ENCODE measurements at regions not wholly inside any gene's neighbourhood (a gene's known extent, or its start where the extent isn't known, plus 50 kb on each side); places are given as distances from the start of the nearest gene placed in this dataset.

- Histone ChIP-seq H3K9me3 (ENCODE audit: control extremely low read depth in 1 of 3, control insufficient read depth in 2 of 3, insufficient read depth in 1 of 3, low read length in 2 of 3) (peaks cover 0 to 5% (median 0%) of the 10 kb centered on the region in 3 donors), H3K9ac (ENCODE audit: low read length) (no peak overlapping the region), H3K27ac (ENCODE audit: low read length in 2 of 2) (no peak overlapping the region), H3K4me3 (ENCODE audit: control extremely low read depth in 1 of 5, extremely low read depth in 1 of 5, insufficient read depth in 1 of 5, low read depth in 2 of 5, low read length in 4 of 5) (no peak overlapping the region), H3K4me1 (ENCODE audit: control insufficient read depth in 2 of 2, insufficient read depth in 2 of 2, low read length in 2 of 2) (no peaks in the 10 kb centered on the region), H2AFZ (ENCODE audit: insufficient read depth, low read depth, low read length, poor library complexity, severe bottlenecking) (no peak overlapping the region), H4K20me1 (ENCODE audit: control insufficient read depth, insufficient read depth, low read length, poor library complexity, severe bottlenecking) (no peaks in the 10 kb centered on the region), H3K27me3 (replicated peaks in 1 of 4; ENCODE audit: control extremely low read depth in 1 of 4, control insufficient read depth in 3 of 4, insufficient read depth in 4 of 4, low read length in 3 of 4) (peaks cover 0 to 19% (median 13%) of the 10 kb centered on the region in 4 experiments), H3K36me3 (replicated peaks in 1 of 2; ENCODE audit: control extremely low read depth in 1 of 2, control insufficient read depth in 1 of 2, extremely low read depth in 1 of 2, insufficient read depth in 2 of 2, low read length in 1 of 2) (no peaks in the 10 kb centered on the region), H3K79me2 (ENCODE audit: control insufficient read depth, insufficient read depth, low read length) (no peaks in the 10 kb centered on the region), H3K4me2 (replicated peaks; ENCODE audit: low read depth, low read length, poor library complexity, severe bottlenecking) (no peak overlapping the region)
- WGBS (ENCODE audit: insufficient coverage), result no CpG with 5 or more reads among the region's 4 CpGs
- intact Hi-C loops (cut with micrococcal nuclease), result no loop called here
- H3K9me3 Mint-ChIP-seq (ENCODE audit: insufficient read depth), result peaks cover 2% of the 10 kb centered on the region
- DNase-seq (no peak), ATAC-seq (ENCODE audit: low read depth) (no peak)
- ChIA-PET POLR2A (no interaction called here), CTCF (no interaction called here)
- TF ChIP-seq EZH2 (IDR thresholded peaks at IDR 0.05; ENCODE audit: borderline replicate concordance, insufficient read depth, low read depth, low read length, poor library complexity, severe bottlenecking), result no peak
- TF ChIP-seq, protein P1, sequence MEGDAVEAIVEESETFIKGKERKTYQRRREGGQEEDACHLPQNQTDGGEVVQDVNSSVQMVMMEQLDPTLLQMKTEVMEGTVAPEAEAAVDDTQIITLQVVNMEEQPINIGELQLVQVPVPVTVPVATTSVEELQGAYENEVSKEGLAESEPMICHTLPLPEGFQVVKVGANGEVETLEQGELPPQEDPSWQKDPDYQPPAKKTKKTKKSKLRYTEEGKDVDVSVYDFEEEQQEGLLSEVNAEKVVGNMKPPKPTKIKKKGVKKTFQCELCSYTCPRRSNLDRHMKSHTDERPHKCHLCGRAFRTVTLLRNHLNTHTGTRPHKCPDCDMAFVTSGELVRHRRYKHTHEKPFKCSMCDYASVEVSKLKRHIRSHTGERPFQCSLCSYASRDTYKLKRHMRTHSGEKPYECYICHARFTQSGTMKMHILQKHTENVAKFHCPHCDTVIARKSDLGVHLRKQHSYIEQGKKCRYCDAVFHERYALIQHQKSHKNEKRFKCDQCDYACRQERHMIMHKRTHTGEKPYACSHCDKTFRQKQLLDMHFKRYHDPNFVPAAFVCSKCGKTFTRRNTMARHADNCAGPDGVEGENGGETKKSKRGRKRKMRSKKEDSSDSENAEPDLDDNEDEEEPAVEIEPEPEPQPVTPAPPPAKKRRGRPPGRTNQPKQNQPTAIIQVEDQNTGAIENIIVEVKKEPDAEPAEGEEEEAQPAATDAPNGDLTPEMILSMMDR (IDR thresholded peaks at IDR 0.05), result no peak
- no peak overlapping the region for H3K27ac Mint-ChIP-seq
- H3K27me3 Mint-ChIP-seq, result peaks cover 35% of the 10 kb centered on the region
- H3K4me3 Mint-ChIP-seq, result no peak overlapping the region
- peaks cover 3% of the 10 kb centered on the region for H3K4me1 Mint-ChIP-seq
Measured at GRCh38 chr6:137623293-137623692, 129.1 kb upstream of the OLIG3 start.

GRCh38 chr6:137625100-137625661 is 131.0 kb upstream of the OLIG3 start:
- 96% methylated on average over 7 of the region's 8 CpGs for WGBS (ENCODE audit: insufficient coverage)
- H3K27ac Mint-ChIP-seq, result no peak overlapping the region
- Histone ChIP-seq H2AFZ (ENCODE audit: insufficient read depth, low read depth, low read length, poor library complexity, severe bottlenecking) (no peak overlapping the region), H3K4me1 (ENCODE audit: control insufficient read depth in 2 of 2, insufficient read depth in 2 of 2, low read length in 2 of 2) (no peaks in the 10 kb centered on the region), H3K9me3 (ENCODE audit: control extremely low read depth in 1 of 3, control insufficient read depth in 2 of 3, insufficient read depth in 1 of 3, low read length in 2 of 3) (peaks cover 0 to 5% (median 0%) of the 10 kb centered on the region in 3 donors), H3K4me2 (replicated peaks; ENCODE audit: low read depth, low read length, poor library complexity, severe bottlenecking) (no peak overlapping the region), H3K4me3 (ENCODE audit: control extremely low read depth in 1 of 5, extremely low read depth in 1 of 5, insufficient read depth in 1 of 5, low read depth in 2 of 5, low read length in 4 of 5) (no peak overlapping the region), H3K79me2 (ENCODE audit: control insufficient read depth, insufficient read depth, low read length) (no peaks in the 10 kb centered on the region), H3K27ac (ENCODE audit: low read length in 2 of 2) (no peak overlapping the region), H3K9ac (ENCODE audit: low read length) (no peak overlapping the region), H3K27me3 (replicated peaks in 1 of 4; ENCODE audit: control extremely low read depth in 1 of 4, control insufficient read depth in 3 of 4, insufficient read depth in 4 of 4, low read length in 3 of 4) (peaks cover 0 to 19% (median 10%) of the 10 kb centered on the region in 4 experiments), H3K36me3 (replicated peaks in 1 of 2; ENCODE audit: control extremely low read depth in 1 of 2, control insufficient read depth in 1 of 2, extremely low read depth in 1 of 2, insufficient read depth in 2 of 2, low read length in 1 of 2) (no peaks in the 10 kb centered on the region), H4K20me1 (ENCODE audit: control insufficient read depth, insufficient read depth, low read length, poor library complexity, severe bottlenecking) (no peaks in the 10 kb centered on the region)
- ATAC-seq (ENCODE audit: low read depth), result no peak
- peaks cover 32% of the 10 kb centered on the region for H3K27me3 Mint-ChIP-seq
- ChIA-PET POLR2A (no interaction called here), CTCF (interaction anchor here (1.3 kb wide), 1 partner anchor 16 kb away, joined by 4 read pairs; no protein-coding TSS in a partner anchor)
- DNase-seq, result no peak
- H3K9me3 Mint-ChIP-seq (ENCODE audit: insufficient read depth), result peaks cover 2% of the 10 kb centered on the region
- no peak overlapping the region for H3K4me3 Mint-ChIP-seq
- intact Hi-C loops (cut with micrococcal nuclease), result no loop called here
- TF ChIP-seq EZH2 (IDR thresholded peaks at IDR 0.05; ENCODE audit: borderline replicate concordance, insufficient read depth, low read depth, low read length, poor library complexity, severe bottlenecking), result no peak
- TF ChIP-seq, protein P1 (IDR thresholded peaks at IDR 0.05), result no peak
- peaks cover 3% of the 10 kb centered on the region for H3K4me1 Mint-ChIP-seq
